NAMALWA (cell line): ENCODE measurements at regions not wholly inside any gene's neighbourhood (a gene's known extent, or its start where the extent isn't known, plus 50 kb on each side); places are given as distances from the start of the nearest gene placed in this dataset.

ENCODE experiments used
- DNase-seq: peaks from one replicate; pipeline ENCODE4 v3.0.0-alpha.2; 2015; ENCODE audit warnings: low spot score

DNA sequence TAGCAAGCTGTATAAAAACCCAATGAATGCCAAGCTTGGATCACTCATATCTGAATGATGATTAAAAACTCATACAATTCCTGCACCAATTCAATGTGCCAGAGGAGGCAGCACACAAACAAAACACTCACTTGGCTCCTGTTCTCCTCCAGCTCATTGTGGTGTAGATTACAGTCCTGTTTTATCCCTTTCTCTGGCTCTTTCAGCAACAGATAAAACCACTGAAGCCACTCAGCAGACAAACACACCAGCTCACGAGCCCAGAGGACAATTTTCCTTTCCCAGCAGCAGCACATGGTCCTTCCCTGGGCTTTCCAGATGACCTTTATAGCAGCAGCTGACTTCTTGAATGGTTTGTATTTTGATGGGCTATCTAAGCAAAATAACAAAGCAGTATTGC lies 107.3 kb upstream of the STARD3NL start:
- DNase-seq = peak; percentile 6

- no peak for DNase-seq
Observed at GRCh38 chr7:38086857-38087256, 91.2 kb upstream of the STARD3NL start.

DNA sequence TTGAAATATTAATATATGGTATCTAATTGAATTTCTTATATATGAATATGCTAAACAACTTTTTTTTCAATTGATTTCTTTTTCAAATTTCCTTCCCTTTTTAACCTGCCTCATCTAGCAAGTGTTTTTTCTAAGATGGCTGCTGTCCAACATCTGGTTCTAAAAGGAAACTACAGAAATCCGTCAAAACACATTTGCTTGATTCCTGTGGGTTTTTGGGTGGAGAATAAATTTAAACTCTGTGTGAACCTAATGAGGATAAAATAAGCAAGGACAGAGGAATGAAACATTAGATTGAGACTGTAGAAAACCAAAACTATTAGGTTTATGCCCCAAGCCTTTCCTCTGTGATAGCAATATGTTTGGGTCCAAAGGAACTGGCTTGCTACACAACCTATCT lies 75.5 kb upstream of the STARD3NL start:
- DNase-seq = no peak

GRCh38 chr7:38105874-38106483 lies 72.1 kb upstream of the STARD3NL start:
- DNase-seq = peak; percentile 77

DNA sequence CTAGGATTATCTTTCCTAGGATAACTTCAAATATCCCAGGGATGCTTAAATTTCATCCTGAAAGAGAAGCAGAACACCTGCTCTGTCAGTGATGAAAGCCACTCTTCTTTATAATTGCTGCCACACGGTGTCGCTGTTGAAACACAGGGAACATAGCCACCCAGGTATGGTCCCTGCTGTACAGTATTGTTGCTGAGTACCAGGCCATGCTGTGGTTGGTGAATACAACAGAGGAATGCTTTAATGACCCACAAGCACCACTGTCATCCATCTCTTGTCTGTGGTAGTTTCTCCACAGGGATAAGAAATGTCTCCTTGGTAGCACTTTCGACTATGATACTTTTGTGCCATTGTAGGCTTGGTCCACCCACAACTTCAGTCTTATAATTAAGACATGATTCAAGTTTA lies 70.6 kb upstream of the STARD3NL start:
- peak; percentile 83 for DNase-seq

GRCh38 chr7:38112075-38112474 lies 66.0 kb upstream of the STARD3NL start:
- no peak for DNase-seq

DNA sequence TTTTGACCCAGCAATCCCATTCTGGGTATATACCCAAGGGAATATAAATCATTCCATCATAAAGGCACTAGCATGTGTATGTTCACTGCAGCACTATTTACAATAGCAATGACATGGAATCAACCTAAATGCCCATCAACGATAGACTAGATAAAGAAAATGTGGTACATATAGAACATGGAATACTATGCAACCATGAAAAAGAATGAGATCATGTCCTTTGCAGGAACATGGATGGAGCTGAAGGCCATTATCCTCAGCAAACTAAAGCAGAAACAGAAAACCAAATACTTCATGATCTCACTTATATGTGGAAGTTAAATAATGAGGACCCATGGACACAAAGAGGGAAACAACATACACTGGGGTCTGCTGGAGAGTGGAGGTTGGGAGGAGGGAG lies 58.0 kb upstream of the STARD3NL start:
- DNase-seq = no peak

DNA sequence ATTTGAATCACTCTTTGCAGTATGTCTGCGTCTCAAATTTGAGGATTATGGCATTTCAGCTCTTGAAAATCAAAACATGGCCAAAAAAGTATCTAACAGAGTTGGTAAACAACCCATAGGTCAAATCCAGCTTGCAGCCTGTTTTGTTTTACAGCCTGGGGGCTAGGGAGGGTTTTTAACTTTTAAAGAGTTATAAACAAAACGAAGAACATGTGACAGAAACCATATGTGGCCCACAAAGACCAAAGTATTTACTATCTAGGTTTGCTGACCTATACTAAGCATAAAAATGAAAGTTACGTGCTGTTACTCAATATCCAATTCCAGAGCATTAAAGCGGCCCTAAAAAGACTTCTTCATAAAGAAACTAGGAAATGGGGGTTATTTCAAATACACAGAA lies 55.5 kb upstream of the STARD3NL start:
- DNase-seq = no peak

GRCh38 chr7:38123494-38123893 lies 54.6 kb upstream of the STARD3NL start:
- DNase-seq = no peak

DNA sequence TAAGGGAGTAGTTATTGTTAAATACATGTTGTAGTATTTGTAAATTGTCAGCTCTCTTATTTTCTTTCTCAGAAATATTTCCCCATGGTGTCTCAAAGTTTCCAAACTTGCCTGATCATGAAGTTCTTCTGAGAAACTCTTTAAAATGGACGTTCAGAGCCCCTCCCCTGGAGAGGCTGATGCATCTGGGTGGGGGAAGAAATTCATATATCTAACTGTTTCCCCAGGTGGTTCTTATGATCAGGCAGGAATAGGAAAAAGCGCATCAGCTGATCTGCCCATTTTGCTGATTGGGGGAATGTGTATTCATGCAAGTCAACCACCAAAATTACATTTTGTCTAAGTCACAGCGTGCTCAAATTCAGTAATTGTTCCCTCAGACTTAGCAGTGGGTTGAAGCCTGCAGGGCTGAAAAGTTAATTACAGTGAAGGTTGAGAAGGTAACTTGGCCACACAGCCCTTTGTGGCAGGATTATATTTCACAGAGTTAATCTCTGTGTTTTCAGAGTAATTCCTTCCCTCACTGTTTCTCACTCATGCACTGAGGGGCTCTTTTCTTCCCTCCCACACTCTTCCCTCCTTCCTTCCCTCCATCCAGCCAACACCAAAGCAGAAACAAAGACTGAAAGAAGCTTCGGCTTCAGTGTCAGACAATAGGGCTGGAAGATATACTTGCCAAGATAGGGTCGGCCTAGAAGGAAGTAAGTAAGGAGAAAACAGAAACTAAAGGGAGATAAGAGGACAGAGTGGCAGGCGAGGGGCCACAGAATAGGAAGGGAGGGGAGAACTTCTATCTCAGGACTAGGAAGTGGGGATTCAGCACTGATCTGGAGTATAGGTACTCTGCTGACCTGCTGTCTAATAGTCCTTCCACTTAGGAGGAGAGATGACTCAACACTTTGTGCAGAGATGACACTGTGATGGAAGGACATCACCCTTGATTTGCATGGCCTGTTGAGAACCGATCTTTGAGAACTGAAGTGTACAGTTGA lies 50.5 kb upstream of the STARD3NL start:
- DNase-seq = no peak
